ENCODE measurements at regions not wholly inside any gene's neighbourhood (a gene's known extent, or its start where the extent isn't known, plus 50 kb on each side); places are given as distances from the start of the nearest gene placed in this dataset.

DNA sequence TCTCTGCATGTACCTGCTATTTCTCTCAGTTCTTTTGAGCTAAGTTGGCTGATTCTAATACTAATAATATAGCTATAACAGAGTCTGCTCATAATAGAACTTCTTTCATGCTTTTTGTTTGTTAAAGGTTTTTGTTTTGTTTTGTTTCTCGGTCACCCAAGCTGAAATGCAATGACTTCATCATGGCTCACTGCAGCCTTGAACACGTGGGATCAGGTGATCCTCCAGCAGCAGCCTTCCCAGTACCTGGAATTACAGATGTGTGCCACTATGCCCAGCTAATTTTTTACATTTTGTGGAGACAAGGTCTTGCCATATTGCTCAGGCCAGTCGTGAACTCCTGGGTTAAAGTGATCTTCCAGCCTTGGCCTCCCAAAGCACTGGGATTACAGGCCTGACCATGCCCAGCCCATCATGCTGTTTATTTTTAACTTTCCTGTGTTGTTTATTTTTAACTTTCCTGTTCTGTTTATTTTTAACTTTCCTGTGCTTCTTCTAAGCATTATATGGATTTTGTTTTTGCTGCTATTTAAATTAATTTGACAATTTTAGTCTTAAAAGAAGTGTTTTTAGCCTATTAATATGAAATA is 763.8 kb upstream of the CDH7 start:
- TF ChIP-seq, protein P1, sequence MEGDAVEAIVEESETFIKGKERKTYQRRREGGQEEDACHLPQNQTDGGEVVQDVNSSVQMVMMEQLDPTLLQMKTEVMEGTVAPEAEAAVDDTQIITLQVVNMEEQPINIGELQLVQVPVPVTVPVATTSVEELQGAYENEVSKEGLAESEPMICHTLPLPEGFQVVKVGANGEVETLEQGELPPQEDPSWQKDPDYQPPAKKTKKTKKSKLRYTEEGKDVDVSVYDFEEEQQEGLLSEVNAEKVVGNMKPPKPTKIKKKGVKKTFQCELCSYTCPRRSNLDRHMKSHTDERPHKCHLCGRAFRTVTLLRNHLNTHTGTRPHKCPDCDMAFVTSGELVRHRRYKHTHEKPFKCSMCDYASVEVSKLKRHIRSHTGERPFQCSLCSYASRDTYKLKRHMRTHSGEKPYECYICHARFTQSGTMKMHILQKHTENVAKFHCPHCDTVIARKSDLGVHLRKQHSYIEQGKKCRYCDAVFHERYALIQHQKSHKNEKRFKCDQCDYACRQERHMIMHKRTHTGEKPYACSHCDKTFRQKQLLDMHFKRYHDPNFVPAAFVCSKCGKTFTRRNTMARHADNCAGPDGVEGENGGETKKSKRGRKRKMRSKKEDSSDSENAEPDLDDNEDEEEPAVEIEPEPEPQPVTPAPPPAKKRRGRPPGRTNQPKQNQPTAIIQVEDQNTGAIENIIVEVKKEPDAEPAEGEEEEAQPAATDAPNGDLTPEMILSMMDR (conservative IDR thresholded peaks at IDR 0.05 in 1 of 2, IDR thresholded peaks at IDR 0.05 in 1 of 2; ENCODE audit: low read depth in 1 of 2, low read length in 2 of 2), result no peak
- no peak for TF ChIP-seq EZH2 (IDR thresholded peaks at IDR 0.05; ENCODE audit: low read length, missing control alignments)

All from fibroblast of lung (primary cell).